Keratinocyte (primary cell): ENCODE measurements at regions not wholly inside any gene's neighbourhood (a gene's known extent, or its start where the extent isn't known, plus 50 kb on each side); places are given as distances from the start of the nearest gene placed in this dataset.

Source experiments
- DNase-seq: peaks from one replicate; pipeline ENCODE4 v3.0.0-alpha.2; 2011; ENCODE audit warnings: low read depth, missing footprints, low spot score
- FAIRE-seq: peaks from 2 replicates; lab custom pipeline; 2011; peaks lifted over from hg19 to GRCh38; lab: Jason Lieb, UNC
- H2AFZ ChIP-seq: 2 replicates; pipeline ENCODE4 v1.6.0; 2012; ENCODE audit warnings: low read length, control low read depth, inconsistent platforms; ENCODE audit not compliant: control insufficient read depth
- H3K27ac ChIP-seq: 2 replicates; pipeline ENCODE4 v1.5.1; 2011; ENCODE audit warnings: low read length; ENCODE audit not compliant: control insufficient read depth, insufficient read depth
- H3K27me3 ChIP-seq: 3 replicates; pipeline ENCODE4 v1.6.0; 2011; ENCODE audit warnings: low read length; ENCODE audit not compliant: control insufficient read depth, insufficient read depth; ENCODE audit errors: extremely low read depth
- H3K36me3 ChIP-seq, 2 experiments: 2 replicates in 1 of 2; 3 replicates in 1 of 2; pipeline ENCODE4 v1.5.1; 2011; ENCODE audit warnings: low read length in 2 of 2, mild to moderate bottlenecking in 1 of 2; ENCODE audit not compliant: control insufficient read depth in 2 of 2, insufficient read depth in 2 of 2; ENCODE audit errors: extremely low read depth in 1 of 2
- H3K4me1 ChIP-seq: 3 replicates; pipeline ENCODE4 v1.5.1; 2011; ENCODE audit warnings: low read length; ENCODE audit not compliant: control insufficient read depth, insufficient read depth; ENCODE audit errors: extremely low read depth
- H3K4me2 ChIP-seq: 3 replicates; pipeline ENCODE4 v1.6.0; 2011; ENCODE audit warnings: low read depth, low read length; ENCODE audit not compliant: control insufficient read depth, insufficient read depth; ENCODE audit errors: extremely low read depth
- H3K4me3 ChIP-seq, 3 experiments: fragments of 200-600 bp in 1 of 3; sonication (generic) in 1 of 3; 2 replicates in 2 of 3; 3 replicates in 1 of 3; pipeline ENCODE4 v1.5.1; 2011 to 2016; ENCODE audit warnings: low read length in 3 of 3, mild to moderate bottlenecking in 3 of 3, control low read depth in 2 of 3, inconsistent platforms in 1 of 3, low read depth in 1 of 3, mixed read lengths in 1 of 3, mixed run types in 1 of 3, moderate library complexity in 1 of 3; ENCODE audit not compliant: control insufficient read depth in 2 of 3, insufficient read depth in 2 of 3; ENCODE audit errors: extremely low read depth in 1 of 3
- H3K79me2 ChIP-seq: 2 replicates; pipeline ENCODE4 v1.6.0; 2012; ENCODE audit warnings: low read length; ENCODE audit not compliant: control insufficient read depth, insufficient read depth
- H3K9ac ChIP-seq: 3 replicates; pipeline ENCODE4 v1.6.0; 2011; ENCODE audit warnings: low read length; ENCODE audit not compliant: control insufficient read depth, insufficient read depth; ENCODE audit errors: extremely low read depth
- H3K9me1 ChIP-seq: 3 replicates; pipeline ENCODE4 v1.6.0; 2011; ENCODE audit warnings: low read length; ENCODE audit not compliant: control insufficient read depth, insufficient read depth; ENCODE audit errors: extremely low read depth
- H3K9me3 ChIP-seq: 2 replicates; pipeline ENCODE4 v1.5.1; 2012; ENCODE audit warnings: low read depth, low read length; ENCODE audit not compliant: control insufficient read depth
- H4K20me1 ChIP-seq: 3 replicates; pipeline ENCODE4 v1.6.0; 2011; ENCODE audit warnings: low read length; ENCODE audit not compliant: control insufficient read depth, insufficient read depth; ENCODE audit errors: extremely low read depth
- CTCF ChIP-seq, 3 experiments: IDR thresholded peaks in 1 of 3; conservative IDR thresholded peaks in 1 of 3; optimal IDR thresholded peaks in 1 of 3; 2 replicates in 2 of 3; 3 replicates in 1 of 3; pipeline versions ENCODE3 to v1.5.1; 2011; ENCODE audit warnings: low read length in 3 of 3, mild to moderate bottlenecking in 3 of 3, moderate library complexity in 2 of 3, control low read depth in 1 of 3, inconsistent platforms in 1 of 3; ENCODE audit not compliant: insufficient read depth in 2 of 3; ENCODE audit errors: extremely low read depth in 1 of 3
- EZH2 ChIP-seq: IDR thresholded peaks from one replicate; pipeline ENCODE4 v1.6.1; 2012; ENCODE audit warnings: inconsistent platforms, mild to moderate bottlenecking, low read length, moderate library complexity
- dilution Hi-C: fragments of 300-500 bp; cut with MboI; formaldehyde crosslinking; loops from one replicate; pipeline ENCODE4 v1.7.0; 2020; ENCODE audit warnings: low sequenced_read_pairs; ENCODE audit not compliant: extremely low pct_ligation_motif_present

GRCh38 chr6:134703206-134703605, 246.7 kb downstream of the ALDH8A1 start:
- dilution Hi-C loops: no loop called here
- FAIRE-seq (peak; percentile 39), DNase-seq (no peak)
- Histone ChIP-seq H3K9me3 (no peaks in the 10 kb centered on the region), H4K20me1 (no peaks in the 10 kb centered on the region), H3K36me3 (no peaks in the 10 kb centered on the region), H3K27ac (no peak overlapping the region), H3K4me2 (no peak overlapping the region), H3K9ac (no peak overlapping the region), H3K4me1 (no peaks in the 10 kb centered on the region), H3K79me2 (no peaks in the 10 kb centered on the region), H3K27me3 (peaks cover 2% of the 10 kb centered on the region), H2AFZ (no peak overlapping the region), H3K9me1 (no peaks in the 10 kb centered on the region), H3K4me3 (no peak overlapping the region)
- TF ChIP-seq CTCF (optimal IDR thresholded peaks at IDR 0.05 in 1 of 3, IDR thresholded peaks at IDR 0.05 in 1 of 3, conservative IDR thresholded peaks at IDR 0.05 in 1 of 3; ENCODE audit: extremely low read depth in 1 of 3, insufficient read depth in 2 of 3, low read length in 3 of 3): no peak
- TF ChIP-seq EZH2: no peak

- TF ChIP-seq CTCF (optimal IDR thresholded peaks at IDR 0.05 in 1 of 3, IDR thresholded peaks at IDR 0.05 in 1 of 3, conservative IDR thresholded peaks at IDR 0.05 in 1 of 3; ENCODE audit: extremely low read depth in 1 of 3, insufficient read depth in 2 of 3, low read length in 3 of 3) (no peak), EZH2 (no peak)
- Histone ChIP-seq H4K20me1 (no peaks in the 10 kb centered on the region), H3K9me3 (no peaks in the 10 kb centered on the region), H3K9me1 (no peaks in the 10 kb centered on the region), H3K4me3 (no peak overlapping the region), H3K79me2 (no peaks in the 10 kb centered on the region), H2AFZ (no peak overlapping the region), H3K27ac (no peak overlapping the region), H3K4me2 (no peak overlapping the region), H3K4me1 (no peaks in the 10 kb centered on the region), H3K9ac (no peak overlapping the region), H3K27me3 (no peaks in the 10 kb centered on the region), H3K36me3 (no peaks in the 10 kb centered on the region)
- no peak for FAIRE-seq
- DNase-seq: no peak
- dilution Hi-C loops: no loop called here
These were observed 247.6 kb downstream of the ALDH8A1 start for GRCh38 chr6:134702279-134702678.
